ENCODE measurements at regions not wholly inside any gene's neighbourhood (a gene's known extent, or its start where the extent isn't known, plus 50 kb on each side); places are given as distances from the start of the nearest gene placed in this dataset.

DNA sequence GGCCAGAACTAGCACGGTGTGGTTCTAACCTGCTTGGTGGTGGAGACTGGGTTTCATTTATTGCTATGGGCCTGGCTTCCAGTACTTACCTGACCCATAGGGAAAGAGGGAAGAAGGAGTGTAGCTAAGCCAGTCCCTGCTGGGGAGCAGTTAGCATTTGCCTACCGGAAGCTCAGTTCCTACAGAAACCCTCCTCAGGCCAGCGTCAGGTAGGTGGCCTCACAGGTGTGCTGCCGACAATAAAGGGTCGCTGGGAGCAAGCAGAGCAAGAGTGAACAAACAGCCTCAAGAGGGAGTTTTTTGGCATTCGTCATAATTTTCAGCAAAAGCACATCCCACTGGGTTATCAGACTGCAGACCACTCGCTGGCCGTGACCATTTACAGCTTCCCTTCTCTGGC, 740.6 kb upstream of the TENM3 start:
- TF ChIP-seq POLR2AphosphoS5 (IDR thresholded peaks at IDR 0.05; ENCODE audit: low read length) = no peak
- TF ChIP-seq, protein P1, sequence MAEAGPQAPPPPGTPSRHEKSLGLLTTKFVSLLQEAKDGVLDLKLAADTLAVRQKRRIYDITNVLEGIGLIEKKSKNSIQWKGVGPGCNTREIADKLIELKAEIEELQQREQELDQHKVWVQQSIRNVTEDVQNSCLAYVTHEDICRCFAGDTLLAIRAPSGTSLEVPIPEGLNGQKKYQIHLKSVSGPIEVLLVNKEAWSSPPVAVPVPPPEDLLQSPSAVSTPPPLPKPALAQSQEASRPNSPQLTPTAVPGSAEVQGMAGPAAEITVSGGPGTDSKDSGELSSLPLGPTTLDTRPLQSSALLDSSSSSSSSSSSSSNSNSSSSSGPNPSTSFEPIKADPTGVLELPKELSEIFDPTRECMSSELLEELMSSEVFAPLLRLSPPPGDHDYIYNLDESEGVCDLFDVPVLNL (IDR thresholded peaks at IDR 0.05; ENCODE audit: low read depth, low read length) = no peak

All from GM12878 (cell line).